ENCODE measurements at regions not wholly inside any gene's neighbourhood (a gene's known extent, or its start where the extent isn't known, plus 50 kb on each side); places are given as distances from the start of the nearest gene placed in this dataset.

GRCh38 chr3:51621091-51621892, 49.8 kb upstream of the TEX264 start:
- Mint-ChIP-seq H3K27me3 (ENCODE audit: low read depth) (no peaks in the 10 kb centered on the region), H3K36me3 (ENCODE audit: low read depth) (no peaks in the 10 kb centered on the region), H3K9me3 (no peaks in the 10 kb centered on the region), H3K4me3 (no peak overlapping the region), H3K27ac (no peak overlapping the region), H3K4me1 (ENCODE audit: low read depth) (peaks cover 11% of the 10 kb centered on the region)
- no peak for DNase-seq (ENCODE audit: low spot score)

Measured in T-helper 2 cell treated with Interferon-gamma antibody and Interleukin-4, amounts not matched to agents 5 μg/mL and 100 μg/mL, for 36 hours (primary cell).